OCI-LY7 (cell line): ENCODE measurements at regions not wholly inside any gene's neighbourhood (a gene's known extent, or its start where the extent isn't known, plus 50 kb on each side); places are given as distances from the start of the nearest gene placed in this dataset.

Source experiments
- BruUV-seq: library from RNA; stranded (reverse); fragments of 400-500 nt; replicated peaks from 2 replicates; lab custom pipeline; 2021; lab: Mats Ljungman, UMichigan
- CTCF ChIA-PET: fragments of 300-600 bp; sonication (Branson Sonifier 250); formaldehyde crosslinking; loops from one replicate; lab custom pipeline; 2022; ENCODE audit warnings: antibody characterized with exemption; ENCODE audit not compliant: unreplicated experiment; lab: Charles Lee
- POLR2A ChIA-PET: fragments of 300-600 bp; sonication (Branson Sonifier 250); formaldehyde crosslinking; loops from one replicate; lab custom pipeline; 2022; ENCODE audit warnings: antibody characterized with exemption; lab: Charles Lee
- DNase-seq: peaks from one replicate; pipeline ENCODE4 v3.0.0-alpha.2; 2015; ENCODE audit warnings: low spot score
- H2AFZ ChIP-seq: fragments of 200-600 bp; sonication (generic), shearing (Covaris generic); 2 replicates; pipeline ENCODE4 v1.6.1; 2014; ENCODE audit warnings: mild to moderate bottlenecking, antibody characterized with exemption, low read length, moderate library complexity
- H3K27ac ChIP-seq: fragments of 200-600 bp; sonication (generic); 2 replicates; pipeline ENCODE4 v1.5.1; 2014; ENCODE audit warnings: mixed run types, low read depth, mild to moderate bottlenecking, moderate library complexity, low read length, inconsistent platforms; ENCODE audit not compliant: poor library complexity, severe bottlenecking
- H3K36me3 ChIP-seq: fragments of 200-600 bp; sonication (generic); 2 replicates; pipeline ENCODE4 v1.6.1; 2014; ENCODE audit warnings: mild to moderate bottlenecking, antibody characterized with exemption, low read length, moderate library complexity, mixed read lengths; ENCODE audit not compliant: insufficient read depth
- H3K4me1 ChIP-seq: fragments of 200-600 bp; sonication (generic); 2 replicates; pipeline ENCODE4 v1.5.1; 2014; ENCODE audit warnings: mild to moderate bottlenecking, low read length; ENCODE audit not compliant: insufficient read depth, poor library complexity, severe bottlenecking
- H3K4me2 ChIP-seq: fragments of 200-600 bp; sonication (generic); 2 replicates; pipeline ENCODE4 v1.6.1; 2014; ENCODE audit warnings: mild to moderate bottlenecking, low read length
- H3K4me3 ChIP-seq: fragments of 200-600 bp; sonication (generic); 2 replicates; pipeline ENCODE4 v1.5.1; 2014; ENCODE audit warnings: mild to moderate bottlenecking, low read depth, low read length; ENCODE audit not compliant: poor library complexity, severe bottlenecking
- H3K79me2 ChIP-seq: fragments of 200-600 bp; sonication (generic); 2 replicates; pipeline ENCODE4 v1.6.1; 2016; ENCODE audit warnings: low read depth, mild to moderate bottlenecking, low read length, moderate library complexity, mixed read lengths; ENCODE audit not compliant: insufficient read depth
- H3K9me2 ChIP-seq: fragments of 200-600 bp; sonication (generic); 2 replicates; pipeline ENCODE4 v1.6.1; 2016; ENCODE audit warnings: mild to moderate bottlenecking, low read length, mixed read lengths; ENCODE audit not compliant: insufficient read depth
- H3K9me3 ChIP-seq: fragments of 200-600 bp; sonication (generic); 2 replicates; pipeline ENCODE4 v1.6.1; 2014; ENCODE audit warnings: mild to moderate bottlenecking, mixed run types, low read length, mixed read lengths
- H4K20me1 ChIP-seq: fragments of 200-600 bp; sonication (generic); 2 replicates; pipeline ENCODE4 v1.6.1; 2014; ENCODE audit warnings: mild to moderate bottlenecking, antibody characterized with exemption, low read length, moderate library complexity, mixed read lengths; ENCODE audit not compliant: insufficient read depth
- EZH2phosphoT487 ChIP-seq: fragments of 200-600 bp; sonication (generic); IDR thresholded peaks from 2 replicates; pipeline ENCODE4 v1.6.1; 2018; ENCODE audit warnings: low read depth, borderline replicate concordance, mild to moderate bottlenecking, mixed run types, antibody characterized with exemption, low read length, moderate library complexity, mixed read lengths
- intact Hi-C: fragments of 100-400 bp; cut with micrococcal nuclease; formaldehyde crosslinking; loops from one replicate; pipeline ENCODE4 v1.10.0; 2022; ENCODE audit not compliant: unreplicated experiment
- TF ChIP-seq, protein P1 (sequence below): fragments of 200-600 bp; sonication (generic); conservative IDR thresholded peaks from 2 replicates; pipeline ENCODE4 v1.5.1; 2014; ENCODE audit warnings: mild to moderate bottlenecking, antibody characterized with exemption, low read length, moderate library complexity, mixed read lengths

GRCh38 chr7:15863951-15864625, 177.6 kb upstream of the MEOX2 start:
- Histone ChIP-seq H3K4me3 (no peak overlapping the region), H3K27ac (no peak overlapping the region), H4K20me1 (no peaks in the 10 kb centered on the region), H3K36me3 (no peaks in the 10 kb centered on the region), H3K4me2 (no peak overlapping the region), H3K79me2 (no peaks in the 10 kb centered on the region), H2AFZ (no peak overlapping the region), H3K4me1 (no peaks in the 10 kb centered on the region), H3K9me2 (no peaks in the 10 kb centered on the region), H3K9me3 (no peaks in the 10 kb centered on the region)
- TF ChIP-seq, protein P1, sequence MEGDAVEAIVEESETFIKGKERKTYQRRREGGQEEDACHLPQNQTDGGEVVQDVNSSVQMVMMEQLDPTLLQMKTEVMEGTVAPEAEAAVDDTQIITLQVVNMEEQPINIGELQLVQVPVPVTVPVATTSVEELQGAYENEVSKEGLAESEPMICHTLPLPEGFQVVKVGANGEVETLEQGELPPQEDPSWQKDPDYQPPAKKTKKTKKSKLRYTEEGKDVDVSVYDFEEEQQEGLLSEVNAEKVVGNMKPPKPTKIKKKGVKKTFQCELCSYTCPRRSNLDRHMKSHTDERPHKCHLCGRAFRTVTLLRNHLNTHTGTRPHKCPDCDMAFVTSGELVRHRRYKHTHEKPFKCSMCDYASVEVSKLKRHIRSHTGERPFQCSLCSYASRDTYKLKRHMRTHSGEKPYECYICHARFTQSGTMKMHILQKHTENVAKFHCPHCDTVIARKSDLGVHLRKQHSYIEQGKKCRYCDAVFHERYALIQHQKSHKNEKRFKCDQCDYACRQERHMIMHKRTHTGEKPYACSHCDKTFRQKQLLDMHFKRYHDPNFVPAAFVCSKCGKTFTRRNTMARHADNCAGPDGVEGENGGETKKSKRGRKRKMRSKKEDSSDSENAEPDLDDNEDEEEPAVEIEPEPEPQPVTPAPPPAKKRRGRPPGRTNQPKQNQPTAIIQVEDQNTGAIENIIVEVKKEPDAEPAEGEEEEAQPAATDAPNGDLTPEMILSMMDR: no peak
- TF ChIP-seq EZH2phosphoT487: no peak
- BruUV-seq: no TSS peak
- intact Hi-C loops: no loop called here
- POLR2A ChIA-PET: no interaction called here
- CTCF ChIA-PET: no interaction called here
- DNase-seq: no peak

DNA sequence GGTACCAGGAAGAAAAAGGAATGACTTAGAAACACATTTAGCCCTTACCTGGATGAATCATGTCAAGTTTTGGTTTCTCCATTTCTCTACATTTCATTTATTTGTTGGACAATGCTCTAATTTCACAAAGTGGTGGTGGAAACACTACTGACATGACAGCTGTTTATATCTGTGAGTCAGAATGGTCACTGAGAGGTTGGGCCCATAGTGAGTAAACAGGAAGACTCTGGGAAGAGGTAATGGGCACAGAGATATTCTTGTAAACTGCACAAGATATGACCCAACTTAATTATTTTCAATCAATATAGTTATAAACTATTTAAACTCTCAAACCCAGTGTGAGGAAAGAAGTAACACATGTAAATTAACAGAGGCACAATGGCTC, 176.3 kb upstream of the MEOX2 start:
- no TSS peak for BruUV-seq
- ChIA-PET POLR2A (no interaction called here), CTCF (no interaction called here)
- Histone ChIP-seq H4K20me1 (no peaks in the 10 kb centered on the region), H3K9me2 (no peaks in the 10 kb centered on the region), H3K27ac (no peak overlapping the region), H3K79me2 (no peaks in the 10 kb centered on the region), H3K9me3 (no peaks in the 10 kb centered on the region), H3K4me1 (no peaks in the 10 kb centered on the region), H2AFZ (no peak overlapping the region), H3K4me3 (no peak overlapping the region), H3K4me2 (no peak overlapping the region), H3K36me3 (no peaks in the 10 kb centered on the region)
- TF ChIP-seq EZH2phosphoT487: no peak
- TF ChIP-seq, protein P1: no peak
- intact Hi-C loops: no loop called here
- DNase-seq: no peak

- Histone ChIP-seq H3K4me2 (no peak overlapping the region), H3K9me2 (no peaks in the 10 kb centered on the region), H3K79me2 (no peaks in the 10 kb centered on the region), H4K20me1 (no peaks in the 10 kb centered on the region), H3K9me3 (no peaks in the 10 kb centered on the region), H2AFZ (no peak overlapping the region), H3K4me3 (no peak overlapping the region), H3K27ac (no peak overlapping the region), H3K4me1 (no peaks in the 10 kb centered on the region), H3K36me3 (no peaks in the 10 kb centered on the region)
- ChIA-PET POLR2A (interaction anchor here (0.7 to 1.2 kb wide), 2 partner anchors 13 to 539 kb away, joined by 3 read pairs; no protein-coding TSS in a partner anchor), CTCF (no interaction called here)
- intact Hi-C loops: no loop called here
- BruUV-seq: no TSS peak
- no peak for DNase-seq
- TF ChIP-seq, protein P1: no peak
- no peak for TF ChIP-seq EZH2phosphoT487
These were observed 175.7 kb upstream of the MEOX2 start for GRCh38 chr7:15862016-15862780.
